Stimulated activated CD4-positive, alpha-beta T cell treated with anti-CD3 and anti-CD28 coated beads, TNF-alpha, amount 100 ng/mL, for 4 hours (primary cell): ENCODE measurements at regions not wholly inside any gene's neighbourhood (a gene's known extent, or its start where the extent isn't known, plus 50 kb on each side); places are given as distances from the start of the nearest gene placed in this dataset.

ENCODE experiments used
- DNase-seq, 3 experiments: peaks; one replicate each; pipeline ENCODE4 v3.0.0-alpha.2; 2020; ENCODE audit warnings: low read depth in 3 of 3

GRCh38 chr4:102440498-102440897 lies 60.7 kb upstream of the NFKB1 start:
- DNase-seq, result no peak

- DNase-seq, result no peak
These were observed 58.9 kb upstream of the NFKB1 start for GRCh38 chr4:102441978-102442911.

DNA sequence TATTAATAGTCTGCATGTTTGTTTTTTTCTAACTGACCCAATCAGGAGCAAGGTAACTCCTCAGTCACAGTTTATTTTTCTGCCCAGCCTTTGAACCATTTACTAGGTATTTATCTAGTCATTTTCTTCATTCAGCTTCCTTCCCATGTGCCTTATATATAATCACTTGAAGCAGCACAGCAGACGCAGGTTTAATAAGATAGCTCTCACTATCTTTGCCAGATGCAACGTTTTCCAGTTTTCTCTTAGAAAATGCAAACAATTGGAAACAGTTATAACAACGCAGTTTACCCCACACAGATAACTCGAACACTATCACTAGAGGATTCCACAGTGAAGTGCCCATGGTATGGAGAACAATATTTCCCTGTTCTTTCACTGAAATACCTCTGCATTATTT lies 56.4 kb upstream of the NFKB1 start:
- DNase-seq, result no peak

GRCh38 chr4:102445213-102445612 lies 55.9 kb upstream of the NFKB1 start:
- DNase-seq, result no peak

GRCh38 chr4:102447413-102447812 lies 53.7 kb upstream of the NFKB1 start:
- DNase-seq, result no peak

GRCh38 chr4:102449751-102450352 lies 51.3 kb upstream of the NFKB1 start:
- peak in 2 of 3 experiments; percentile 11 to 43 for DNase-seq

GRCh38 chr4:102451266-102451665 lies 49.9 kb upstream of the NFKB1 start:
- no peak for DNase-seq
